Transverse colon (tissue), 3 donors: ENCODE measurements at regions not wholly inside any gene's neighbourhood (a gene's known extent, or its start where the extent isn't known, plus 50 kb on each side); places are given as distances from the start of the nearest gene placed in this dataset.

Experiments used
- POLR2A ChIP-seq: fragments of 450-650 bp; IDR thresholded peaks from one replicate; pipeline ENCODE4 v1.6.1; 2016; ENCODE audit warnings: antibody characterized with exemption, mild to moderate bottlenecking, moderate library complexity
- POLR2AphosphoS5 ChIP-seq, 3 donors: sonication (generic); formaldehyde crosslinking; IDR thresholded peaks; one replicate each; pipeline ENCODE4 v1.6.1; 2016; ENCODE audit warnings: antibody characterized with exemption in 3 of 3

GRCh38 chr5:7251132-7251531, 144.8 kb upstream of the ADCY2 start:
- no peak for TF ChIP-seq POLR2AphosphoS5 (IDR thresholded peaks at IDR 0.05)
- TF ChIP-seq POLR2A, result no peak
